Esophagus muscularis mucosa (tissue), 3 donors: ENCODE measurements at regions not wholly inside any gene's neighbourhood (a gene's known extent, or its start where the extent isn't known, plus 50 kb on each side); places are given as distances from the start of the nearest gene placed in this dataset.

Experiments used
- CTCF ChIP-seq, 3 experiments: fragments of 200-600 bp in 2 of 3; fragments of 450-650 bp in 1 of 3; sonication (generic) in 2 of 3; IDR thresholded peaks; one replicate each; pipeline ENCODE4 v1.5.1; 2017 to 2019; ENCODE audit warnings: antibody characterized with exemption in 3 of 3, mild to moderate bottlenecking in 2 of 3, moderate library complexity in 1 of 3
- POLR2A ChIP-seq: fragments of 450-650 bp; IDR thresholded peaks from one replicate; pipeline ENCODE4 v1.6.1; 2017; ENCODE audit warnings: antibody characterized with exemption, moderate library complexity, mild to moderate bottlenecking, low read depth
- POLR2AphosphoS5 ChIP-seq, 2 donors: sonication (generic); formaldehyde crosslinking; IDR thresholded peaks; one replicate each; pipeline ENCODE4 v1.6.1; 2017; ENCODE audit warnings: antibody characterized with exemption in 2 of 2

GRCh38 chr22:22743128-22743760 lies 98.8 kb downstream of the GGTLC2 start:
- TF ChIP-seq POLR2A (no peak), POLR2AphosphoS5 (IDR thresholded peaks at IDR 0.05) (no peak), CTCF (IDR thresholded peaks at IDR 0.05) (no peak)
